ENCODE measurements at regions not wholly inside any gene's neighbourhood (a gene's known extent, or its start where the extent isn't known, plus 50 kb on each side); places are given as distances from the start of the nearest gene placed in this dataset.

- Histone ChIP-seq H3K9me3 (0 out of 2 replicates have a peak, but pooled peaks cover 3% of the 10 kb centered on the region), H3K27ac (no peak overlapping the region), H3K4me2 (no peak overlapping the region), H3K36me3 (no peaks in the 10 kb centered on the region), H3K4me3 (no peak overlapping the region), H3K27me3 (no peaks in the 10 kb centered on the region), H4K20me1 (no peaks in the 10 kb centered on the region), H3K4me1 (no peaks in the 10 kb centered on the region), H3K9ac (no peak overlapping the region)
- no peak for TF ChIP-seq Cebpa-rat (IDR thresholded peaks at IDR 0.05)
Observed at GRCh38 chr2:190820416-190820815, 60.2 kb upstream of the GLS start.

- Histone ChIP-seq H3K36me3 (no peaks in the 10 kb centered on the region), H3K27ac (no peak overlapping the region), H3K9me3 (0 out of 2 replicates have a peak, but pooled peaks cover 3% of the 10 kb centered on the region), H3K4me3 (no peak overlapping the region), H3K4me2 (no peak overlapping the region), H3K9ac (no peak overlapping the region), H4K20me1 (no peaks in the 10 kb centered on the region), H3K27me3 (no peaks in the 10 kb centered on the region), H3K4me1 (no peaks in the 10 kb centered on the region)
- no peak for TF ChIP-seq Cebpa-rat (IDR thresholded peaks at IDR 0.05)
Observed at GRCh38 chr2:190822043-190822442, 58.6 kb upstream of the GLS start.

GRCh38 chr2:190827720-190828119 is 52.9 kb upstream of the GLS start:
- H3K9me3 ChIP-seq = no peaks in the 10 kb centered on the region

GRCh38 chr2:190829642-190830041 is 51.0 kb upstream of the GLS start:
- H3K27ac ChIP-seq = no peak overlapping the region
- H3K4me1 ChIP-seq = no peaks in the 10 kb centered on the region
- H3K9me3 ChIP-seq = no peaks in the 10 kb centered on the region
- H3K36me3 ChIP-seq = no peaks in the 10 kb centered on the region
- H3K4me3 ChIP-seq = no peak overlapping the region
- H3K4me2 ChIP-seq = no peak overlapping the region
- H3K27me3 ChIP-seq = no peaks in the 10 kb centered on the region
- H3K9ac ChIP-seq = no peak overlapping the region
- no peaks in the 10 kb centered on the region for H4K20me1 ChIP-seq
- no peak for TF ChIP-seq Cebpa-rat (IDR thresholded peaks at IDR 0.05)

More at GRCh38 chr2:190827720-190828119, 52.9 kb upstream of the GLS start:
- Histone ChIP-seq H3K4me3 (no peak overlapping the region), H3K9ac (no peak overlapping the region), H3K4me1 (no peaks in the 10 kb centered on the region), H3K27ac (no peak overlapping the region), H3K36me3 (no peaks in the 10 kb centered on the region), H3K4me2 (no peak overlapping the region), H4K20me1 (no peaks in the 10 kb centered on the region), H3K27me3 (no peaks in the 10 kb centered on the region)
- TF ChIP-seq Cebpa-rat (IDR thresholded peaks at IDR 0.05) = no peak

Data from BLaER1 (cell line).